GM21619 (cell line): ENCODE measurements at regions not wholly inside any gene's neighbourhood (a gene's known extent, or its start where the extent isn't known, plus 50 kb on each side); places are given as distances from the start of the nearest gene placed in this dataset.
A peak's percentile ranks its signal among the peaks of the same experiment; 100 is the strongest.

ENCODE experiments used
- ATAC-seq: cut with Tn5 transposase; IDR thresholded peaks from one replicate; pipeline ENCODE4 v1.9.1; 2021; ENCODE audit not compliant: unreplicated experiment

- no peak for ATAC-seq
Measured at GRCh38 chr9:73643379-73644013, 491.8 kb downstream of the ANXA1 start.

GRCh38 chr9:73647560-73647959, 495.9 kb downstream of the ANXA1 start:
- no peak for ATAC-seq

- ATAC-seq, result no peak
Measured at GRCh38 chr9:73649552-73649951, 497.9 kb downstream of the ANXA1 start.

GRCh38 chr9:73655363-73655762, 503.7 kb downstream of the ANXA1 start:
- ATAC-seq, result no peak

GRCh38 chr9:73655831-73656230, 504.2 kb downstream of the ANXA1 start:
- ATAC-seq, result no peak

- ATAC-seq, result no peak
Measured at GRCh38 chr9:73665253-73665652, 513.6 kb downstream of the ANXA1 start.

GRCh38 chr9:73667749-73668148, 516.1 kb downstream of the ANXA1 start:
- no peak for ATAC-seq

- no peak for ATAC-seq
Measured at GRCh38 chr9:73680831-73681230, 529.2 kb downstream of the ANXA1 start.

- no peak for ATAC-seq
Measured at GRCh38 chr9:73682789-73683188, 531.1 kb downstream of the ANXA1 start.

GRCh38 chr9:73683862-73684591, 532.4 kb downstream of the ANXA1 start:
- ATAC-seq, result peak; percentile 50

GRCh38 chr9:73684601-73685000, 532.9 kb downstream of the ANXA1 start:
- ATAC-seq, result no peak

GRCh38 chr9:73685786-73686185, 534.1 kb downstream of the ANXA1 start:
- ATAC-seq, result no peak

GRCh38 chr9:73689051-73689870, 537.6 kb downstream of the ANXA1 start:
- ATAC-seq, result no peak

- ATAC-seq, result no peak
Measured at GRCh38 chr9:73701415-73702057, 549.9 kb downstream of the ANXA1 start.

GRCh38 chr9:73714294-73714693, 562.6 kb downstream of the ANXA1 start:
- ATAC-seq, result no peak

- no peak for ATAC-seq
Measured at GRCh38 chr9:73715591-73715990, 563.9 kb downstream of the ANXA1 start.

GRCh38 chr9:73719660-73720059, 568.0 kb downstream of the ANXA1 start:
- no peak for ATAC-seq

- ATAC-seq, result no peak
Measured at GRCh38 chr9:73720601-73721000, 568.9 kb downstream of the ANXA1 start.

- no peak for ATAC-seq
Measured at GRCh38 chr9:73736270-73736669, 584.6 kb downstream of the ANXA1 start.

GRCh38 chr9:73738741-73739530, 587.3 kb downstream of the ANXA1 start:
- no peak for ATAC-seq

- ATAC-seq, result no peak
Measured at GRCh38 chr9:73741316-73741715, 589.7 kb downstream of the ANXA1 start.
